Ovary (tissue), 3 donors: ENCODE measurements at regions not wholly inside any gene's neighbourhood (a gene's known extent, or its start where the extent isn't known, plus 50 kb on each side); places are given as distances from the start of the nearest gene placed in this dataset.

ENCODE experiments used
- CTCF ChIP-seq, 3 donors: fragments of 450-650 bp in 2 of 3; fragments of 200-600 bp in 1 of 3; IDR thresholded peaks; one replicate each; pipeline versions ENCODE4 v1.5.1 to v1.8.0; 2016 to 2022; ENCODE audit warnings: antibody characterized with exemption in 3 of 3, mild to moderate bottlenecking in 1 of 3
- EP300 ChIP-seq: sonication (generic); formaldehyde crosslinking; IDR thresholded peaks from one replicate; pipeline ENCODE4 v1.6.1; 2017; ENCODE audit warnings: antibody characterized with exemption
- POLR2A ChIP-seq: fragments of 450-650 bp; IDR thresholded peaks from one replicate; pipeline ENCODE4 v1.6.1; 2017; ENCODE audit warnings: antibody characterized with exemption, mild to moderate bottlenecking, moderate library complexity
- donor health status: DM: no; HTN: no; CAD: no.

DNA sequence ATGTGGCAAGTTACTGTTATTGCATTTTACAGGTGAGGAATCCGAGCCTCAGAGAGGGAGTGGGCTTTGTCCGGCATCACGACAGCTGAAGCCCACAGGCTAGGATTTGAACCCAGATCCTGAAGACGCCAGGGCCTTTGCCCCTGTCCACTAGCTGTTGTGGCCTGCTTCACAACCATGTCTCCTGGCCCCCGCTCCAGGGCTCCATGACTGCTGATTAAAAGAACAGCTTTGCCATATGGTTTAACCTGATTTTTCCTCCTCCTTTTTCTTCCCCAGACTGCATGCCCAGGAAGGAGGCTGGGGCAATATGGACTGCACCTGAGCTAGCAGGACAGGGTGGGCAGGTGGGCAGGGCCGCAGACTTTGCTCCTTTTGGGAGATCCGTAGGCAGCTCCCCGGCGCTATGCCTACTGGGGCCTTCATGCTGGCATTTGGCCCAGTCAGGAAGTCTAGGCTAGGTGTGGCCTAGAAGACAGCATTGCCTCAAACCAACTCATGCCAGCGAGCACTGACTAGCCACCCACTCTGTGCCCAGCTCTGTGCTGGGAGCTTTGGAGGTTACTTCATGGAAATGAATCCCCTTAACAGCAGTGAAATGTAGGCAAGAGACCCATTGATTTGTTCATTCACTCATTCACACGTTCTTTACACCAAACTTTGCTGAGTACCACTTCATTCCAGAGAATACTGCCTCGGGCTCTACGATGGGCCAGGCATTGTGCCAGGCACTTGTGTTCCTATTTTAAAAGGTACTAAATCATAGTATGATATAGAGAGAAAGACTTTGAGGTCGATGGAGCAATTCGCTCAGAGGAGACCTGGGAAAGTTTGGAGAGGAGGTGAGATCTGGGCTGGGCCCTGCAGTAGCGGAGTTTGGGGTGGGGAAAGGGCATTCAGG lies 94.3 kb upstream of the CPEB4 start:
- TF ChIP-seq CTCF (IDR thresholded peaks at IDR 0.05) = no peak
- no peak for TF ChIP-seq POLR2A
- TF ChIP-seq EP300 = no peak
